DMS79 (cell line): ENCODE measurements at regions not wholly inside any gene's neighbourhood (a gene's known extent, or its start where the extent isn't known, plus 50 kb on each side); places are given as distances from the start of the nearest gene placed in this dataset.
"Not testable (repeated sequence)": the region's sequence is repeated elsewhere in the genome, so short reads cannot be mapped to it uniquely, and the experiment has no call there.

ENCODE experiments used
- DNase-seq: peaks from one replicate; lab custom pipeline; 2025; lab: John Stamatoyannopoulos, UW

- DNase-seq = no peak
Measured at GRCh38 chr3:150357923-150358607, 50.0 kb upstream of the TSC22D2 start.

GRCh38 chr3:150357140-150357539 is 51.0 kb upstream of the TSC22D2 start:
- no peak for DNase-seq

GRCh38 chr3:150355574-150355973 is 52.5 kb upstream of the TSC22D2 start:
- no peak for DNase-seq

- DNase-seq = no peak
Measured at GRCh38 chr3:150352931-150353330, 55.2 kb upstream of the TSC22D2 start.

GRCh38 chr3:150351398-150351797 is 56.7 kb upstream of the TSC22D2 start:
- DNase-seq = no peak

GRCh38 chr3:150349314-150350097 is 58.6 kb upstream of the TSC22D2 start:
- no peak for DNase-seq

- no peak for DNase-seq
Measured at GRCh38 chr3:150348500-150348899, 59.6 kb upstream of the TSC22D2 start.

GRCh38 chr3:150346981-150347863 is 60.9 kb upstream of the TSC22D2 start:
- DNase-seq = no peak

- no peak for DNase-seq
Measured at GRCh38 chr3:150346266-150346665, 61.8 kb upstream of the TSC22D2 start.

GRCh38 chr3:150345021-150345538 is 63.0 kb upstream of the TSC22D2 start:
- DNase-seq = no peak

GRCh38 chr3:150344079-150344759 is 63.9 kb upstream of the TSC22D2 start:
- DNase-seq = no peak

GRCh38 chr3:150342896-150343467 is 65.1 kb upstream of the TSC22D2 start:
- no peak for DNase-seq

GRCh38 chr3:150341891-150342290 is 66.2 kb upstream of the TSC22D2 start:
- no peak for DNase-seq

GRCh38 chr3:150336363-150336762 is 71.7 kb upstream of the TSC22D2 start:
- DNase-seq = not testable (repeated sequence)

- DNase-seq = no peak
Measured at GRCh38 chr3:150335631-150336030, 72.5 kb upstream of the TSC22D2 start.

- no peak for DNase-seq
Measured at GRCh38 chr3:150334974-150335373, 73.1 kb upstream of the TSC22D2 start.

- no peak for DNase-seq
Measured at GRCh38 chr3:150333477-150333876, 74.6 kb upstream of the TSC22D2 start.

- no peak for DNase-seq
Measured at GRCh38 chr3:150331978-150332568, 76.0 kb upstream of the TSC22D2 start.

GRCh38 chr3:150330872-150331271 is 77.2 kb upstream of the TSC22D2 start:
- DNase-seq = no peak

GRCh38 chr3:150330174-150330573 is 77.9 kb upstream of the TSC22D2 start:
- DNase-seq = no peak

GRCh38 chr3:150329408-150329807 is 78.7 kb upstream of the TSC22D2 start:
- no peak for DNase-seq
